ENCODE measurements at regions not wholly inside any gene's neighbourhood (a gene's known extent, or its start where the extent isn't known, plus 50 kb on each side); places are given as distances from the start of the nearest gene placed in this dataset.

DNA sequence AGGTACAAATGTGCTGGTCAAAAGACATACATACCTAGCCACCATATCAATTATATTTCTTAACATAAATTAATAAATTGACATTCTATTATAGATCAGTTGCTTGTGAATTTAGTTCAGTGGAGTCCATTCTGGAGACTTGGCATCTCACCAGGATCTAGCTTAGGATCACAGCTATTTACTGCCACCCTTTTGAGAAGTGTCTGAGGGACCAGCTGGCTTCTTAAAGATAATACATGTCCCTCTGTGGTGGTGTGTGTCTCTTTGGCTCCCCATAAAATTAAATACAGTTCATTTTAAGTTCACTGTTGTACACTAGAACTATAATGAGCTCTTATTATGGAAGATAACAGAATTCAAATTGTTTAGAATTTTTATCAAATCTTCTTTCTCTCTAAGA is 290.7 kb downstream of the PRELID2 start:
- TF ChIP-seq EZH2 (IDR thresholded peaks at IDR 0.05) (no peak), POLR2AphosphoS5 (IDR thresholded peaks at IDR 0.05; ENCODE audit: borderline replicate concordance, low read depth, low read length) (no peak)

Measured in SK-N-MC (cell line).